ENCODE measurements at regions not wholly inside any gene's neighbourhood (a gene's known extent, or its start where the extent isn't known, plus 50 kb on each side); places are given as distances from the start of the nearest gene placed in this dataset.

DNA sequence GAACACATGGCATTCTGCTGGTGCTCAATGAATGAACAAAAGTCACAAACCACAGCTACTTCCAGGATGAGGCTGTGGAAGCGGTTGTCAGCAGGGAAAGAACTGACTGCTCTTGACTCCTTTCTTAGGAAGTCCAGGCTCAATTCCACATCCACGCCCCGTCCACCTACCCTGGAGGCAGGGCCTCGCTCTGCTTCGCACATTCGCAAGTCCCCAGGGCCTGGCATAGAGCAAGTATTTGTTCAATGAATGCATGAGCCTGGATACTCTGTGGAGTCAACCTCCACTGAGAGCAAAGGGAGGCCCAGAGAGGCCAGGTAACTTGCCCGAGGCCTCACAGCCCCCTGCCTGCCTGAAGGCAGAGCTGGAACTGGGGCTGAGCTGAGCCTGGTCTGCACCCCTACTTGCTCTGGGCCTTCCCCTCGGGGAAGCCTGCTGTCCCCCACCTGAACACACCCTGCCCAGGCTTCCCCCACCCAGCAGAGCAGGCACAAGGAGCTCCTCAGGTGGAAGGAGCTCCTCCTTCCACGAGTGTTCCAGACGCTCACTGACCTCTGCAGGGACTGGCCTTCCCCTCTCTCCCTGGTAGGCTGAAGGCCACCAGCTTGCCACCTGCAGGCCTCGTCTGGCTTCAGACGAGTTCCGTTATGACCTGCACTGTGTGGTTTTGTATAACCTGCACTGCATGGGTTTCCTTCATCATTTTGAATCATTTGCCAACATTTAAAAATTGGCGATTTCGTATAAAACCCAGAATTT, 119.3 kb upstream of the PTPN1 start:
- no peak for DNase-seq (ENCODE audit: low read depth in 2 of 2)

DNA sequence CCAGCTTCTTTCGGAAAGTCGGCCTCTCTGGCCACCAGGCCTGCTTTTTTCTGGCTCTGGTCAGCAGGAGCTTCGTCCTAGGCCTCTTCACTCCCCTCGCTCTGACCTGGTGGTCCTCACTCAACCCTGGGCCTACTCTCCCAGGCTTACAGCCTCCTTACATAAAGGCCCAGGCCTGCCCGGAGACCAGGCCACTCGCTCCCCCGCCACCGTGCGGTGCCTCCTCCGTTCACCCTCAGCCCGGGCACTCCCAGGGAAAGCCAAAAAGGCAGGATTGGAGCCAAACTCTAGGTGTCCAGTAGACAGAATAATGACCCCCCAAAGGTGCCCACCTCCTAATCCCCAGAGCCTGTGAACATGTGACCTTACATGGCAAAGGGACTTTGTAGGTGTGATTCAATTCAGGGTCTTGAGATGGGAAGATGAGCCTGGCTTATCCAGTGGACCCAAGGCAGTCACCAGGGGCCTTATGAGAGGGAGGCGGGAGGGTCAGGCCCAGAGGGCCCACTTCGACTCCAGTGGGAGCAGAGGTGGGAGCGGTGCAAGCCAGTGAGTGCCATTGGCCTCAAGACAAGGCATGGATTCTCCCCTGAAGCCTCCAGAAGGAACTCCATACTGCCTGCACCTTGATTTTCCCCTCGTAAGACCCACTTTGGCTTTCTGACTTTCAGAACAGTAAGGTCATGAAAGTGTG, 118.6 kb upstream of the PTPN1 start:
- DNase-seq (ENCODE audit: low read depth in 2 of 2) = no peak

DNA sequence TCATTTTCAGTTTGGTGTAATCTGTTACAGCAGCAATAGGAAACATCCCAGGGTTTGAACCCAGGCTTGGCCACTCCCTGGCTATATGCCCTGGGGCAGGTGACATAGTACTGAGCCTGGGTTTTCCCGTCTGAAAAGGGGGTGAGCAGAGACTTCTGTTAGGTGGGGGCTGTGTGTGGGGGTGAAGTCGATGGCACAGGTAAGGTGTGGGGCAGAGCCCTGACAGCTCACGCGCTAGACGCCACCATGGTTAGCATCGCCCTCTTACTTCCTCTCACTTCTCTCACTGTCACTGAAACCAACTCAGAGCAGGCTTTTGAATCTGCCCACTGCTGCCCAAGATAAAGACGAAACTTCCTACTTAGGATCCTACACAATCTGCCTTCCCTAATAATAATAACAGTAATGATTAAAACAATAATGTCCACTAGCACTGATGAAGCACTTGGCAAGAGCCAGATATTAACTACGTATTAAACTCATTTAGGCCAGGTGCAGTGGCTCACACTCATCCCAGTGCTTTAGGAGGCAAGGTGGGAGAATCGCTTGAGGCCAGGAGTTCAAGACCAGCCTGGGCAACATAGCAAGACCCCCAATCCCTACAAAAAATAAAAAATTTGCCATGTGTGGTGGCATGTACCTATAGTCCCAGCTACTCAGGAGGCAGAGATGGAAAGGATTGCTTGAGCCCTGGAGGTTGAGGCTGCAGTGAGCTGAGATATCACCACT, 117.9 kb upstream of the PTPN1 start:
- DNase-seq (ENCODE audit: low read depth in 2 of 2) = no peak

DNA sequence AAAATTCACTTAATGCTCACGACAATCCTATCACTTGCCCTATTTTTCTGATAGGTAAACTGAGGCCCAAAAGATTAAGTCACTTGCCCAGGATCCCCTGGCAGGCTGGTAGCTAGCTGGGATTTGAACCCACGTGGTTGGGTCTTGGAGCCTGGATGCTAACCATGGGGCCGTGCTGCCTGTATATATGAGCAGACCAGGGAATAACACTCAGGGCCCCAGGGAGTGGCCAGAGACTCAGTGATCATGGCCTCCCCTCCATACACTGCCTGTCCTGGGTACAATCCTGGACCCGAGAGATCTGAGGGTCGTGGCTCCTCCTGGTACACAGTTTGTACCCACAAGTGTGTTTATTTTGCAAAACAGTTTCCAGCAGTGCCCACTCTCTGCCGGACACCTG, 116.9 kb upstream of the PTPN1 start:
- no peak for DNase-seq (ENCODE audit: low read depth in 2 of 2)

DNA sequence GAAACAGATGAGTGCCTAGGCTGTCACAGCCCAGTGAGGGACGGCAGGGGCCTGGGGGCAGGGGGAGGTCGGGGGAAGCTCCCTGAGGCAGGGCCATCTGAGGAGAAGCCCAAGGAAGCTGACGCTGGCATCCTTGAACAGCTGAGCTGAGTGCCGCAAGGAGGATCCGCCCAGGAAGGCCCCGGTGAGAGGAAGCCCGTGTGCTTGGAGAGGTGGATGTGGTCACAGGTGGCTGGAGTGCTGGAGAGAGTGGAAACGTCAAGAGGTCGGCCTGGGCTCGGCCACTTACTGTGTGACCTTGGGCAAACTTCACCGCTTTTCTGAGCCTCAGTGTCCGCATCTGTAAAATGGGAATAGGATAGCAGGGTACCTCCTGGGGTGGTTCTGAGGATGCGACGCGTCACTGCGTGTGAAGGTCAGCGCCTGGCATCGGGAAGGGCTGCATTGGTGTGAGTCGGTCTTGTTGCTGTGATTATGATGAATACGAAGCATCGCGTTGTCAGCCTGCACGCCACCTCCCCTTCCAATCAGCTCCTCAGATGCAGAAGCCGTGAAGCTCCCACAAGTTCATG, 116.1 kb upstream of the PTPN1 start:
- no peak for DNase-seq (ENCODE audit: low read depth in 2 of 2)

DNA sequence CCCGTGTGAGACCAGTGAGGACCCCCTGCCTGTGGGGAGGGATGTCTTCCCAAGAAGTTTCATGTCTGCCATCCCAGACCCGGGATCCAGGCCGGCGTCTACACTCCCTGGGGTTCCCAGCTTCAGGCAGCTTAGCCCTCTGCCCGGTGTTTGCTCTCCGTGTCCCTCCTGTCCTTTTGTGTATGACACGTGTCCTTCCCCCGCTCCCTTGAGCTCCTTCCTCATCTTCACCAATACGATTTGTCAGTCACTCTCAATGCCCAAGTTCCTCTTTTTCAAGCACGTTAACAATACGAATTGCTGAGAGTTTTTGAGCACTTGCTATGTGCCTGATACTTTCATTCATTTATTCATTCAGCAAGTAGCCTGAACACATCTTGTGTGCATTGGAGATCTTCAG, 115.6 kb upstream of the PTPN1 start:
- DNase-seq (ENCODE audit: low read depth in 2 of 2) = no peak

DNA sequence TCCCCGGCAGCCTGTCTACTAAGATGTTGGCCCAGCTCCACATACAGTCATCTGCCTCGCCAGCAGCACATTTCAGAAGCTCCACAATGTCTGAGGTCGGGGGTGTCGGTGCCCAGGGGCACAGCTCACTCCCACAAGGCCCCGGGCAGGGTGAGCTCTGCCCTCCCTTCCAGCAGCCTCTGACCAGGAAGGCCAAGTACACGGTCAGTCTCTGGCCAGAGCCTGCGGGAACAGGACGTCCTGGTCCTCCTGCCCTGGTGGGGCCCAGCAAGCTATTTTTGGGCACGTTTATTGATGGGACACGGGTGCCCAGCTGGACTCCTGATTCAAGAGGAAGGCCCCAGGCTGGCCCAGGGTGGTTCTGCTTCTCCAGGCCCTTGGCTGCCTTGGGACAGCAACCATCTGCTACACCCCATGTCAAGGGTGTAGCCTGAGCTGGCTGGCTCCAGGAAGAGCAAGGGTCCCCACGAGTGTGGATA, 114.9 kb upstream of the PTPN1 start:
- DNase-seq (ENCODE audit: low read depth in 2 of 2) = no peak

DNA sequence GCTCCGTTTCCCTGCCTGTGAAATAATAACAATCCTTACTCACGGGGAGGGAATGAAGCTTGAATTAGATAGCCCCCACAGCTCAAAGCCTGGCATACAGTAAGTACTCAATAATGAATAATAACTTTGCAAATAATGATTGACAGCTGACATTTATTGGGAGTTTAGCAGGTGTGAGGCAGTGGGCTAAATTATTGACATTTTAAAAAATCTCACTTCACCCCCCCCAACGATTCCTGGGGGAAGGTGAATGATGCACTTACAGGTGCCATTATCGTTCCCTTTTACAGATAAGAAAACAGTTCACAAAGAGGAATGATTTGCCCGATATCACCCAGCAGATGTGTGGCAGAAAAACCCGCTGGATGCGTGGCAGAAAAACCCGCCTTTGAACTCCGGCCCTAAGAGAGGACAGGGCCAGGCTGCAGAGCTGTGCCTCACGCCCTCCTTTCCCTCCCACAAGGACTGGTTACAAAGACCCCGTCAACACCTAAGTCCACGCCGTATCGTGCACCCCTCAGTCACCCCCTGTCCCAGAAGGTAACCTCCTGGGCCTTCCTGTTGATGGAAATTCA, 114.2 kb upstream of the PTPN1 start:
- no peak for DNase-seq (ENCODE audit: low read depth in 2 of 2)

DNA sequence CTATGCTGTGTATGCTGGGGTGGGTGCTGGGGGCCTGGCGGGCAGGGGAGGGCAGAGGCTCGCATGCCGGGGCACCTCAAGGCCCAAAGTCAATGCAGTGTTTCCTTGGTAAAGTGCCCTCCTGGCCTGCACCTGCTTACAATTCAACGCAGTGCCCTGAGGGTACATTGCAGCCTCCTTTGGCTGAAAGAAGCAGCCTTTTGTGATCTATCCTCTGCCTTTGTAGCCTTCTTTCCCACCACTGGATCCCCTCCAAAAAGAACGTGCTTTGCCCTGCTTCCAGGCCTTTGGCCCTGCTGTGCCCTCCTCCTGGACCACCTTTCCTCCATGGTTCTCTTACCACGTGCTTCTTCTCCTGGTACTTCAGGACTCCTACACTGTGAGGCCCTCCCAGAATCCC, 113.6 kb upstream of the PTPN1 start:
- no peak for DNase-seq (ENCODE audit: low read depth in 2 of 2)

DNA sequence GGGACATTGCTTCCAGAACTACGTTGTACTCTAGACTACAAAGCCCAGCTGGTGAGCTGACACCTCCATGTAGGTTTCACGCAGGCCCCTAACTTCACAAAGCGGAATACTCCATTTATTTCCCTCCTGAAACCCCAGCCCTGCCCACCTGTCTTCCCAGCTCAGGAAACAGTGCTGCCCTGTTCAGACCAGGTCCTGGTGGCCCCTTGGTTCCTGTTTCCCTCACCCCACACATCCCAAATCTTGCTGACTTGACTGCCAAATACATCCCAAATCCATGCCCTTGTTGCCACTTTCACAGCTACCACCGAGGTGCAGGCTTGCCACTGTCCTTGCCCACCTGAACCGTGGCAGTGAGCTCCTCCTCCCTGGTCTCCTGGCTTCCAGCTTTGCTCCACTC, 113.1 kb upstream of the PTPN1 start:
- DNase-seq (ENCODE audit: low read depth in 2 of 2) = no peak

DNA sequence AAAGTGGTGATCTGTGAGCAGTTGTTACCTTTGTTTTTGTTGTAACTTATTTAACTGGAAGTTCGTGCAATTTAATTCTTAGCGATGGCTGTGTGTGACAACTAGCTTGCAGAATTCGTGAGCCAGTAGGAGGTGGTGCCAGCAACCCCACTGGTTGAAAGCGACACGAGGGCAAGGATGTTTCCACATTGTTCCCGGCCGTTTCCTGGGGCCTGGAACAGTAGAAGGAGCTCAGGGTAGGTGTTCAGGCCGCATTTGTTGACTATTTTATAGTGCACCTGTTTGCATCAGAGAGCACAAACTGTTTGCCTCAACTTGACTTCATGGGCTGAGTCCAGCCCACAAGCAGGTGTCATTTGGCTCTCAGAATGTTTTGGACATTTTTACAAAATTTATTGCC, 112.1 kb upstream of the PTPN1 start:
- no peak for DNase-seq (ENCODE audit: low read depth in 2 of 2)

DNA sequence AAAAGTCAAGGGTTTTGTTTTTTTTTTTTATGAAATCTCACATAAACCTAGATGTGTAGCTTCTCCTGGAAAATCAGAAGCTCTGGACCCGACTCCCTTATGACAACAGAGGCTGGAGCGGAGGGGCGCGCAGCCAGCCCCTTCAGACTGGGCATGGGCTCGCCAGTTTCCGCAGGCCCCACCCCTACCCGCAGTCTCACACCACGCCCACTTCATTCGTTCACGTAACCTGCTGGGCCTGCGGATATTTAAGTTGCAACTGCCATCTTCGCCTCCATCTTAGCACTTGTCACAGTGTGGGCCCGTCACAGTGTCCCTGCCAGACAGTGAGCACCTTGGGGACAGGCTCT, 111.7 kb upstream of the PTPN1 start:
- no peak for DNase-seq (ENCODE audit: low read depth in 2 of 2)

DNA sequence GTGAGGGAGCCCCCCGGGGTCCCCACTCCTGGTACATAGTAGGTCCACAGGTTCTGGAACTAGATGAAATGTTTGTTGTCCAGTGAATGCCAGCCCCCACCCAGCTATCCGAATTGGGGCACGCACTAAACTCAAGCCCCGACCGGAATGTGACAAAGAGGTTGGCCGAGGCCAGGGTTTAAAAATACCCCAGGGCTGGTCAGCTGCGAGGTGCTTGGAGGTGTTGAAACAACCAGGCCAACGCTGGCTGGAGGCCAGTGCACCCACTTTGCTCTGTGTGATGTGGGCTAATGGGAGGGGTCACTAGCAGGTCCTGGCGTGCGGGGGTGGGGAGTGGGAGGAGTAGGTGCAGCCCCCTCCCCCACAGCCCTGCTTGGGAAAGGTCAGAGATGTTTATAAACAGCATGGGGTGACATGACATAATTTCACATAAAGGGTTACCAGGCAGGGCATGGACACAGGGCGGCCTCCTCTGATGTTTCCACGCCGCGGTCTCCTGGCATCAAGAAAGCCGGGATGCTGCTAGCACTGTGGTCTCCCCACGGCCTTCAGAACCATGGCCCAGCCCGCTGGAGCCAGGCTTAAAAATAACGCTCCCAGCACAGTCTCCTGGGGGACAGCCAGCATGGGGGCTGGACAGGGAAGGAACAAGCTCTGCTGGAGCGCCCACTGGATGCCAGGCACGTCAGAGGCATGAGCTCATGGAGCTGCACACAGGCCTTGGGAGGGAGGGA, 111.2 kb upstream of the PTPN1 start:
- DNase-seq (ENCODE audit: low read depth in 2 of 2) = no peak

DNA sequence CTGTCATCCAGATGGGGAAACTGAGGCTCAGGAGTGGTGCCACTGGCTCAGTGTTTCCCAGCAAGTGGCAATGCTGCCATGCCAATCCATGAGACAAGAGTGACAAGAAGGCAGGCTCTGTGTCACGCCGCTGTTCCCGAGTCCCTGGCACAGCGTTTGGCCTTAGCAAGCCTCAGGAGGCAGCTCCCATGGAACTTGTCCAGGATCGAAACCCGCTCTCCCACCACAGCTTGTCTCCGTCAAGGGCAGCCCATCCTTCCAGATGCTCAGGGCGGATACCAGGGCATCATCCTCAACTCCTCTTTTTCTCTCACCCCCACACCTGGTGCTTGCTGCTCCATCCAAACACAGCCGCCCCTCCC, 110.6 kb upstream of the PTPN1 start:
- no peak for DNase-seq (ENCODE audit: low read depth in 2 of 2)

DNA sequence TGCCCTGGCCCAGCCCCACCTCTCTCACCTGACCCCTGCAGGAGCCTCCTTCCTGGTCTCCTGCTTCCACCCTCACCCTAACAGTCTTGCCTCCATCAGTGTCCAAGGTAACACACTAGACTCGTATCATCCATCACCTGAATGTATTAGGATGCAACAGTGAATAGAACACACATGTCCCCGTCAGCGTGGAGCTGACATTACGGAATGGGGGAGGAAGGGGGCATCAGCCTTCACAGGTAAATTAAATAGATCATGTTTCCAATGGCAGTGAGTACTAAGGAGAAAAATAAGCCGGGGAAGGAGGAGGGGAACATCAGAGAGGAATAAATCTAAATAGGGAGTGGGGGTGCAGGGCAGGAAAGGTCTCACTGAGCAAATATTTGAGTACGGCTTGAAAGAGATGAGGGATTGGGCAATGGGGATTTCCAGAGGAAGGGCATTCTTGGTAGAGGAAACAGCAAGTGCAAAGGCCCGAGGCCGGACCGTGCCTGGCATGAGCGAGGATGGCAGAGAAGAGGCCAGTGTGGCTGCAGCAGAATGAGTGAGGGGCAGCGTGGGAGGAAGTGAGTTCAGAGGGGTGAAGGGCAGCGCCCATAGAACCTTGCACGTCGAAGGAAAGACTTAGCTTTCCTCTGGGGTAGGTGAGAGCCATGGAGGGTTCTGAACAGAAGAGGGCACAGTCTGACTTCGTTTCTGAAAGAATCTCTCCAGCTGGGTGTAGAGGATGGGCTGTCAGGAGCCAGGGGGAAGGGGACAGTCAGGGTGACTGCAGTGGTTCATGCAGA, 110.1 kb upstream of the PTPN1 start:
- no peak for DNase-seq (ENCODE audit: low read depth in 2 of 2)

DNA sequence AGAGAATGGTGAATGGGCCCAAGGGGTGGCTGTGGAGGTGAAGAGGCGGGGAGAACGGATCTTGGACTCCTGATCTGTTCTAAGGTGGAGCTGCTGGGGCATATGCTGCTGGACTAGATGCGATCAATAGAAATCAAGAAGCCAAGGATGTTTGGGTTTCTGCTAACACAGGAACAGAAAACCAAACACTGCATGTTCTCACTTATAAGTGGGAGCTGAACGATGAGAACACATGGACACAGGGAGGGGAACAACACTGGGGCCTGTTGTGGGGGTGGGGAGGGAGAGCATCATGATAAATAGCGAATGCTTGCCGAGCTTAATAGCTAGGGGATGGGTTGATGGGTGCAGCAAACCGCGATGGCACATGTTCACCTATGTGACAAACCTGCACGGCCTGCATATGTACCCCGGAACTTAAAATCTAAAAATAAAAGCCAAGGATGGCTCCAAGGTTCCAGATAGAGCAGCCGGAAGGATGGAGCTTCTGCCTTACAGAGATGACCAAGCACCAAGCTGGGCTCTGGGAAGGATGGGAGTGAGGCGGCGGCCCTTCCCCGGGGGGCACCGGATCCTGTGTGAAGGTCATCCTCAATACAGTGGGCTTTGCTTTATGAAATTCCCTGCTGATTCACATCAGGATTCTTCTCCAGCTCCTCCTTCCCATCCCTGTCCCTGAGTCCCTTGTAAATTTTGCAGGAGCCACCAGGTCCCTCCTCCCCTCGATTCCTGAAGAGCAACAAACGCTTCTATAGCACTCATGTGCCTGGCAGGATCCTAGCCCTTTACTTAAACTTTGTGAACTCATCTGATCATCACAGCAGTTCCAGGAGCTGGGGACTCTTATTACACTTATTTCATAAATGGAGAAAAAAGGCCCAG, 109.2 kb upstream of the PTPN1 start:
- DNase-seq (ENCODE audit: low read depth in 2 of 2) = no peak

DNA sequence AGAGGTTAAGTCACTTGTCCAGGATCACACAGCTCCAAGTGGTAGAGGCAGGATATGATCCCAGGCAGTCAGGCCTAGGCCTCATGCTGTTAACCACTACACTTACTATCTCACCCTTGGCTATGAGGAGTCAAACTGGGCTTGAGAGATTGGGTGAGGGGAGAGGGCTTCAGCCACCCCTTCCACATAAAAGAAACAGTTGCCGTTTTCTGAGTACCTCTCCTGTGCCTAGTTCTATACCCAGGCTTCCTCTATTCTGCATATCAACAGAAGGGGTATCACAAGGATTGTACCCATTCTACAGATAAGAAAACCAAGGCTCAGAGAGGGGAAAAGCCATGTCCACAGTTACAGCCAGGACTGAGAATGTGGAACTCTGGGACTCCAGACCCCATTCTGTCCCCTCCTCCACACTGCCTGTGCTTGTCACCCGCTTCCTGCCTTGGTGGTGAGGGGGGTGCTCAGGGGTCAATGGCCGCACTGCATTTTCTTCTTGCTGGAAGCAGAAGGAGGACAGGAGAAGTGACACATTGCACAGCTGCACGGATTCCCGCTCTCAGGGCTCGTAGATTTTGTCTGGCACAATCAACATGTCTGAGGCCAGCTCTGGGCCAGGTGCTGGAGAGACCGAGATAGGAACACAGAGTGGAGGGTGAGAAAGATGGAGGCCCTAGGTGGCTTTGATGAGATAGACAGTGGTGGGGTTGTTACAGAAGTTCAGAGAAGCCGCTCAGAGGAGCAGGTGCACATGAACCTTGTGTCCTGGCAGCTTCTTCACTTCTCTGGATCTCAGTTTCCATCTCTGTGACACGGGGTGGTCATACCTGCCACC, 108.4 kb upstream of the PTPN1 start:
- no peak for DNase-seq (ENCODE audit: low read depth in 2 of 2)

DNA sequence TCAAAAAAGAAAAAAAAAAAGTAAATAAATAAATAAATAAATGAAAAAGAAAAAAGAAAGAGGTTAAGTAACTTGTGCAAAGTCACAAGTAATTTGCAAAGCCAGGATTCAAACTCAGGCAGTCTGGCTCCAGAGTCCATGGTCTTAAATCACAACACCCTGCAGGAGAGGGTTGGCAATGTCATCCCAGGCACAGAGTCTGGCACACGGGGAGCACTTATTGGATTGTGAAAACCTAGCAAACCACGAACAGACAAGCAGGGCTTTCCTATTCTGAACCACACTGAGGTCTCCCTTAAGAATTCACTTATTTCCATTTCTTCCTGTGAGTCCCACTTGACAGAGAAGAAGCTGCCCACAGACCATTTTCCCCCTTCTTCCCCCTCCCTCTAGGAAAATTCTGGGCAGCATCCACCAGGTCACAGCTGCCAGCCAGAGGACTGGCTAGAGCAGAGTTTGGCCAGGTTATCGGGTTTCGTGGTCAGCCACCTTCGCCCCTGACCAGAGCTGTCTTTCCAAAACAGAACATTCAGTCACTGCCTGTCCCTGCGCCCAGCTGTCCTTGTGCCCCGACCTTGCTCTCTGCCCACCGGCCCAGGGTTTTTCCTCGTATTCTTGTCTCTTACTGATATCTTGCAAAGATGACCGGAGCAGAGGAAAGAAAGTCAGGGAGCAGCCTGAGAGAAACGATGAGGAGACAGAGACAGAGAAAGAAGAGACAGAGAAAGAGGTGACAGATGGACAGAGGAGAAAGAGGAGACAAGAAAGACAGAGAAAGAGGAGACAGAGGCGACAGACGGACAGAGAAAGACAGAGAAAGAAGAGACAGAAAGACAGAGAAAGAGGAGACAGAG, 106.4 kb upstream of the PTPN1 start:
- DNase-seq (ENCODE audit: low read depth in 2 of 2) = no peak

All from stimulated activated CD4-positive, alpha-beta T cell treated with anti-CD3 and anti-CD28 coated beads, Interleukin-1b, Interleukin-23, amount 100 ng/mL, for 1 hour (primary cell).